ENCODE measurements at regions not wholly inside any gene's neighbourhood (a gene's known extent, or its start where the extent isn't known, plus 50 kb on each side); places are given as distances from the start of the nearest gene placed in this dataset.

DNA sequence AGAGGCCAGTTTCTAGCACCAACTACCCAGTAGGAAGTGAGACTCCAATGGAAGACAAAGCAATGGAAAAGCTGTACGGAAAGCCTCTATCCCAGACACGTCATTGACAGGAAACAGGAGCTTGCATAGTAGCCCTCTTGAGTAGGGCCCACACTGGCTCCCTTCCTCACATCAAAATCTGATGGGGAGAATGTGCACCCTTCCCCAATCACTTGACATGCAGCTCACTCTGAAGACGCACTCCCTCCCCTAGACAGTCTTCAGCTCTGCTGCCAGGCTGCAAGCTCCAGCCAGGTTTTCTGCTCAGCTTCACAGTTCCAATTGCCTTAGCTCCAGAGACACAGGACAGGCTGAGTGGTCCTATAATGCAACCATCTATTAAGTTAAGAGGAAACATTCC lies 567.8 kb downstream of the EPHB1 start:
- TF ChIP-seq, protein P1, sequence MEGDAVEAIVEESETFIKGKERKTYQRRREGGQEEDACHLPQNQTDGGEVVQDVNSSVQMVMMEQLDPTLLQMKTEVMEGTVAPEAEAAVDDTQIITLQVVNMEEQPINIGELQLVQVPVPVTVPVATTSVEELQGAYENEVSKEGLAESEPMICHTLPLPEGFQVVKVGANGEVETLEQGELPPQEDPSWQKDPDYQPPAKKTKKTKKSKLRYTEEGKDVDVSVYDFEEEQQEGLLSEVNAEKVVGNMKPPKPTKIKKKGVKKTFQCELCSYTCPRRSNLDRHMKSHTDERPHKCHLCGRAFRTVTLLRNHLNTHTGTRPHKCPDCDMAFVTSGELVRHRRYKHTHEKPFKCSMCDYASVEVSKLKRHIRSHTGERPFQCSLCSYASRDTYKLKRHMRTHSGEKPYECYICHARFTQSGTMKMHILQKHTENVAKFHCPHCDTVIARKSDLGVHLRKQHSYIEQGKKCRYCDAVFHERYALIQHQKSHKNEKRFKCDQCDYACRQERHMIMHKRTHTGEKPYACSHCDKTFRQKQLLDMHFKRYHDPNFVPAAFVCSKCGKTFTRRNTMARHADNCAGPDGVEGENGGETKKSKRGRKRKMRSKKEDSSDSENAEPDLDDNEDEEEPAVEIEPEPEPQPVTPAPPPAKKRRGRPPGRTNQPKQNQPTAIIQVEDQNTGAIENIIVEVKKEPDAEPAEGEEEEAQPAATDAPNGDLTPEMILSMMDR (IDR thresholded peaks at IDR 0.05; ENCODE audit: poor library complexity) = no peak
- TF ChIP-seq EZH2 (IDR thresholded peaks at IDR 0.05; ENCODE audit: borderline replicate concordance) (no peak), EZH2phosphoT487 (IDR thresholded peaks at IDR 0.05; ENCODE audit: low read depth, severe bottlenecking, unreplicated experiment) (no peak)
